CD4-positive, alpha-beta T cell treated with Interleukin-4 for 4 hours (primary cell): ENCODE measurements at regions not wholly inside any gene's neighbourhood (a gene's known extent, or its start where the extent isn't known, plus 50 kb on each side); places are given as distances from the start of the nearest gene placed in this dataset.
"Not testable (repeated sequence)": the region's sequence is repeated elsewhere in the genome, so short reads cannot be mapped to it uniquely, and the experiment has no call there.

Experiments
- DNase-seq: peaks from one replicate; pipeline ENCODE4 v3.0.0-alpha.2; 2020

DNA sequence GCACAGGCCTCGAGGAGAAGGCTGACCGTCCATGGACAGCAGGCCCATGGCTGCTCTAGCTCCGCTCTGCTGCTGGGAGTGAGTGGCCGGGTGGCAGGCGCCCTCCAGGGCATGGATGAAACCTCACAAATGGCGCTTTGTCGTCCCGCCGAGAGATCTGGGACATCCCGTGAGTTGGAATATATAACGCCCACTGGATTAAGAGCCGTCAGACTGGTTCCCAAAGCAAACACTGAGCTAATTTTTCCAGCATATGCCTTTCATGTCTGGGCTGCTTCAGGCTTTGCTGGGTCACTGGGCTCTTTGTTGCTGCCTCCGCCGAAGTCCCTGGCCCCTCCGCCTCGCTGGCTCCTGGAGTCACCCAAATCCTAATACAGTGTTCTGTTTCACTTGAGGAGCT lies 266.3 kb downstream of the FOXL1 start:
- no peak for DNase-seq

DNA sequence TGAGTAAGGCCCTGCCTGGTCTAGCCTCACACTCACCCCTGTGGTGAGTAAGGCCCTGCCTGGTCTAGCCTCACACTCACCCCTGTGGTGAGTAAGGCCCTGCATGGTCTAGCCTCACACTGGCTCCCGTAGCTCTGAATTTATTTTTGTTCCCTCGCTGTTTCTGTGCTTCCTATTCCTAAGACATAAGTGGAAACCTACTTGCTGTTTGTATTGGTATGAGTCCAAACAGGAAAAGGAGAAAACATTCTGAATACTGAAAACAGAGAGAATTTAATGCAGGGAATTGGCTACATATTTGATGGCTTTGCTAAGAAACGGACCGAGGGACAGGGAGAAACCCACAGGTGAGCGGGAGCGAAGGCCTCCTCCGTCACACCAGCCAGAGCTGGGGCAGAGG lies 267.8 kb downstream of the FOXL1 start:
- no peak for DNase-seq

DNA sequence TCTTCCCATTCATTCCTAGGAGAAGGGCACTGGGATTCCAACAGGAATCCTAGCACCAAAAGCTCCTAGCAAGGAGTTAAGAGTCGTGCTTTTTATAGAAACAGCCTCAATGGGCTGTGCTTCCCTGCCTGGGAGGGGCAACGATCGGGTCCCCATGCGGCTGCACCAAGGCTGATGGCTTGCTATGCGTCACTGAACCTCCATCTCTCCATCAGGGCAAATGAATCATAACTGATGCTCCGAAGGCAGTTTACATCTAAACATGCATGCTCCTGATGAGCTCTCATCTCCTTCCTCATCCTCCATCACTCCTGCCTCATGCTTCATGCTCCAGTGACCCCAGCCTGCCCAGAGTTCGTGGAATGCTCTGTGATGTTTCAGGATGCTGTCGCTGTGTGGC lies 270.5 kb downstream of the FOXL1 start:
- no peak for DNase-seq

DNA sequence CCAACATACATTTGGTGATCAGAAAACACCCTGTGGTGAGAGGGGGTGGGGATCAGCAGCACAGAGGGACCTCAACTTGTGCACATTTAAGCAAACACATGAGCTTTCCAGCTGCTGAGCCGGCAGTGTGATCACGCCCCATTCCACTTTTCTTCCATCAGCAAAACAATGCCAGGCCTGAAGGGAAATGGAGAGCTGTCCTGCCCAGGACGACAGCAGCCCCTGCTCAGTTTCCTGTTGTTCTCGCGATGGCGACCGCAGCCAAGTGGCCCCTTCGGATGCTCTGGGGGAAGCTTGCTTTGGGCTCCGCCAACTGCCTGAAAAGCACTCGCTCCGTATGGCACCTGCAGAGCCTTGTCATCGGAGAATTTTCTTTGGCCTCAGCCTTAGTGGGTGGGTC lies 272.3 kb downstream of the FOXL1 start:
- DNase-seq = no peak

DNA sequence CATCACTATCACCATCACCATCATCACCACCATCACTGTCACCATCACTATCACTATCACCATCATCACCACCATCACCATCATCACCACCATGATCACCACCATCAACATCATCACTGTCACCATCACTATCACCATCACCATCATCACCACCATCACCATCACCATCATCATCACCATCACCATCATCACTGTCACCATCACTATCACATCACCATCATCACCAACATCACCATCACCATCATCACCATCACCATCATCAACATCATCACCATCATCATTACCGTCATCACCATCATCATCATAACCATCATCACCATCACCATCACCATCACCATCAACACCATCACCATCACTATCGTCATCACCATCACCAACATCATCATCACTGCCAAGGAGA lies 273.8 kb downstream of the FOXL1 start:
- no peak for DNase-seq

DNA sequence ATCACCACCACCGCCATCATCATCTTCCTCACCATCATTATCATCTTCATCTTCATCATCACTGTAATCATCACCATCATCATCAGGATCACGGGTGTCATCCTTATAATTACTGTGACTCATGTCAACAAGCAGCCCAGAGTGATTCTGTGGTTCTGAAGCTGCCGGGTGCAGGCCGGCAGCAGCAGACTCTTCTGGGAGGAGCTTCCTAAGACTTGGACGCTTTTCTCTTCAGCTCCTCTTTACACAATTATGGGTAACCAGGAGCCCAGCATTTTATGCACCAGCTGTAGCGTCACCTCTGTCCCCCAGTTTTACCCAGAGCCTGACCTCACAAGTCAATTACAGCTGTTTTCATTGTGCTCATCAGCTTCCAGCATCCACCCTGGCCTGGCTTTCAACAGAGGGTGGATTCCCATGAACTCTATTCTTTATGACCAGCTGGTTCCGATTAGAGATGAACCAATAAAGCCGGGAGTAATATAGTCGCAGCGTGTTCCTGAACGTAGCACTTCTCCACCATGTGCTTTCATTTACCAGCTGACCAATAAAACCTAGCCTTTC lies 275.8 kb downstream of the FOXL1 start:
- DNase-seq = no peak

DNA sequence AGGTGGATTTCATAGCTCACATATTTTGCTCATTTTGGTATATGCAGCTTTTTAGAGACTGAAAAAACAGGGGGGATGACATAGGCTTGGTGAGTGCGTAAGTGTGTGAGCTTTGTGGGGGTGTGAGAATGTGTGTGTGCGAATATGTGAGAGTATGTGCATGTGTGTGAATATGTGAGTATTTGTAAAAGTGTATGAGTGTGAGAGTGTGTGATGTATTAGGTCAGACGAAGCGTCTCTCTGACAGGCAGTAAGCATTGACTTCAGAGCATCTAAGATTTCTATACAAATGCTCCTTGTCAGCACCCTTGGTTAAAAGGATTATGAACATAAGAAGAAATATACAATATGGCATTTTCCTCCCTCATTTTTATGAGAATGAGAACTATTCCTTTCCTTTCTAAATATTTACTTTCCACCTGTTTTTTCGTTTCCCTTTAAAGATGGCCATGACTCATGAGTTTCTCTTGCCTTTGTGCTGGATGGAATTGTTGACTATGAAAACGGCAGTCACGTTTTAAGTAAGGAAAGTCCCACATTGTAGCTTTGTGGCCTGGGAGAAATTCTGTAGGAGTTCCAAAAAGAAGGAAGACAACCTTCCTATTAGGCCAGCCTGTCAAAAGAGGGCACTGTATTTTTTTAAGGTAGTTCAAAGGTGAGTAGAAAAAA lies 276.4 kb downstream of the FOXL1 start:
- no peak for DNase-seq

DNA sequence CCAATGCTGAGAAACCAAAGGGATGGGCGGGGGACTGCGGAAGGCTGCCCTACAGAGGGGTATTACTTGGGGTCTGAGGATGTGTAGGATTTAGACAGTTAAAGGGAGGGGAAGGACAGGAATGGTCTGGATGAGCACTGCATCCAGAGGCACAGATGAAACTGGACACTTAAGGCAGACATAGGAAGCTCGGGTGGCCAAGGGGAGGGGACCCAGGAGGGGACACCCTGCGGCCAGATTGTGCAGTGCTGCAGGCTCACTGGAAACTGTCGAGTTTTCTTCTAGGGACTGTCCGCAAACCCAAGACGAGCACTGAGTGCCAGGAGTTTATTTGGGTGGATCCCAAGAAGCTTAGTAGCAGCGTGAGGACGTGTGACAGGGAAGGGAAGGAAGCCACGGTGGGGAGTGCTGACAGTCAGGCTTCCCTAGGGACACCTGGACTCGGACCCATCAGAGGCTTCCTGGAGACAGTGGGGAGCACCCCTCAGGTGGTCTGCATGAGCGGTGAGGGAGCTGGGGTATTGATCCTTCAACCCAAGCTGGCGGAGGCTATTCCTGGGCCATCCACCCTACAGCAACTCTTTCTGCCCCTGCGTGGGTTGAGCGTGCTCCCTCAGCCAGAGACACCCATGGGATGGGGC lies 278.7 kb downstream of the FOXL1 start:
- DNase-seq = no peak

DNA sequence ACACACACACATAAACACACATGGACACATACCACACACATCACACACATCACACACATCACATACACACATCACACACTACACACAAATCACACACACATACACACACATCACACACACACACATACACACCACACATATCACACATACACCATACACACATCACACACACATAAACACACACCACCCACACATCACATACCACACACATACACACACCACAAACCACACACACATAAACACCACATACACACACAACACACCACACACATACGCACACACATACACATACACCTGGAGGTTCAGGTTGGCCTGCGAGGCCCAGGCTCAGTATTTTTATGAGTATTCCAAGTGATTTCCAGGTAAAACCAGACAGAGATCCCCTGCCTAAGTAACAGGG lies 279.5 kb downstream of the FOXL1 start:
- DNase-seq = no peak

DNA sequence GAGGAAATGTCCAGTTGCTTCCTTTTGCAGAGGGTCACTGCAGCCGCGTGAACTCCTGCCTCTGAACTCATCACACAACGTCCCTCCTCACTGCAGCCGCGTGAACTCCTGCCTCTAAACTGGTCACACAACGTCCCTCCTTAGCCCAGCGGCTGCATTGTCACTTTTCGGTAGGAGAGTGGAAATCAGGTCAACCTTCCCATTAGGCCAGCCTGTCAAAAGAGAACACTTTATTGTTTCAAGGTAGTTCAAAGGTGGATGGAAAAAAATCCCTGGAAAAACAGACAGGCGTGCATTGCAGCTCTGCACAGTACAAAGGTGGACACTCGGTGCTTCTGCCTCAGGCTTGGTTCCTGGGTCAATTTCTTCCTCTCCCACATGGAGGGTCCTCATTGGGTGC lies 280.2 kb downstream of the FOXL1 start:
- DNase-seq = no peak

DNA sequence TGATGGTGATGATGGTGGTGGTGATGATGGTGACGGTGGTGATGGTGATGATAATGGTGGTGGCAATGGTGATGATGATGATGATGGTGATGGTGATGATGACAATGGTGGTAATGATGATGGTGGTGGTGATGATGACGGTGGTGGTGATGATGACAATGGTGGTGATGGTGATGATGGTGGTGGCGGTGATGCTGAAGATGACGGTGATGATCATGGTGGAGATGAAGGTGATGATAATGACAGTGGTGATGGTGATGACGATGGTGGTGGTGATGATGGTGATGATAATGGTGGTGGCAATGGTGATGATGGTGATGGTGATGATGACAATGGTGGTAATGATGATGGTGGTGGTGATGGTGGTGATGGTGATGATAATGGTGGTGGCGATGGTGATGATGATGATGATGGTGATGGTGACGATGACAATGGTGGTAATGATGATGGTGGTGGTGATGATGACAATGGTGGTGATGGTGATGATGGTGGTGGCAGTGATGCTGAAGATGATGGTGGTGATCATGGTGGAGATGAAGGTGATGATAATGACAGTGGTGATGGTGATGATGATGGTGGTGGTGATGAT lies 283.0 kb downstream of the FOXL1 start:
- not testable (repeated sequence) for DNase-seq

DNA sequence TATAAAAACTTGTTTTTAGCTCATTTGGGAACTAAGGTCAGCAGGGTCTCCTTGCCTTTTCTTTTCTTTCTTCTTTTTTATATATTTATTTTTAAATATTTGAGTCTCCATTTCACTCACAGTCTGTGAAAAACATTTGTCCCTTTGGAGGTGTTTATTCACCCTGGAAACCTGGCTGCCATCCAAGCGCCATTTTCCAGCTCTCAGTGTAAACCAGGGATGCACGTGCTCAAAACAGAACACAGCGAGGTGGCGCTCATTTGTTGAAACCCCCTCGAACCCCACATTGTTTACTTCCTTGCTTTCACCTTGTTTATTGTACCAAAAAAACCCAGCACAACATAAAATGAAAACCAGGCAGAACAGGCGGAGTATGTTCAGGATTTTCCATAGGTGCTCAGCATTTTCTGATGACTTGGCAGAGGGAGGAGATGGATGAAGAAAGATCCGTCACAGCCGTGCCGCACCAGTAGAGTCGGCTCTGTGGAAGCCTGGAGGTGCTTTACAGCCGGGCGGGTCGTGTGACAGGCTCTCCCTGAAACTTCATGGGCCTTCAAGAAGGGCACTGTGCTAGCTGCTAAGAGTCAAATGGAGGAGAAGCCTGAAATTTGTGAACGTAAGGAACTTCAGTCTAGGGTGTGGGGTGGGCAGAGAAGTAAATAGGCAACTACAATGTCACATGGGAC lies 284.4 kb downstream of the FOXL1 start:
- DNase-seq = no peak

DNA sequence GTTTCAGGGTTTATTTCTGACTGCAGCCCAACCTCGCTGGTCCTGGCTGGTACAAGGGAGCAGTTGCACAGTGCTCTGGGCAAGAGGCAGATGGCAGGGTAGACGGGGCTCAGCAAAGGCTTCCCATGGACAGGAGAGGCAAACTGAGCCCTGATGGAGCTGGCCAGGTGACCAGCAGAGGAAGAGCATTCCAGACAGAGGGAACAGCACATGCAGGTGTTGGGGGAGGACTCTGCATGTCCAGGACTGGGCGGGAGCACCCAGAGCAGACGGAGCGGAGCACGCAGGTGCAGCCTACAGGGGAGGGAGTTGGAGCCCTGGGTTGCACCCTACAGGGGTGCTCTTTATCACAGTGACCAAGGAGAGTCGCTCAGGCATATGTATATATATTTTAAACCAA lies 285.3 kb downstream of the FOXL1 start:
- DNase-seq = no peak

DNA sequence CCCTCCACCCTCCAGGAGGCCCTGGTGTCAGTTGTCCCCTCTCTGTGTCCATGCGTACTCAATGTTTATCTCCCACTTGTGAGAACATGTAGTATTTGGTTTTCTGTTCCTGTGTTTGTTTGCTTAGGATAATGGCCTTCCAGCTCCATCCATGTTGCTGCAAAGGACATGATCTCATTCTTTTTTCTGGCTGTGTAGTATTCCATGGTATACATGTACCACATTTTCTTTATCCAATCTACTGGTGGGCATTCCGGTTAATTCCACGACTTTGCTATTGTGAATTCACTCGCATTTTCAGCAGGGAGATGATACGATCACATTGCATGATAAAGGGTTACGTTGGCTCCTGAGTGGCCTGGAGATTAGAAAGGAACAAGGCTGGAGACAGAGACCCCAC lies 286.2 kb downstream of the FOXL1 start:
- no peak for DNase-seq

DNA sequence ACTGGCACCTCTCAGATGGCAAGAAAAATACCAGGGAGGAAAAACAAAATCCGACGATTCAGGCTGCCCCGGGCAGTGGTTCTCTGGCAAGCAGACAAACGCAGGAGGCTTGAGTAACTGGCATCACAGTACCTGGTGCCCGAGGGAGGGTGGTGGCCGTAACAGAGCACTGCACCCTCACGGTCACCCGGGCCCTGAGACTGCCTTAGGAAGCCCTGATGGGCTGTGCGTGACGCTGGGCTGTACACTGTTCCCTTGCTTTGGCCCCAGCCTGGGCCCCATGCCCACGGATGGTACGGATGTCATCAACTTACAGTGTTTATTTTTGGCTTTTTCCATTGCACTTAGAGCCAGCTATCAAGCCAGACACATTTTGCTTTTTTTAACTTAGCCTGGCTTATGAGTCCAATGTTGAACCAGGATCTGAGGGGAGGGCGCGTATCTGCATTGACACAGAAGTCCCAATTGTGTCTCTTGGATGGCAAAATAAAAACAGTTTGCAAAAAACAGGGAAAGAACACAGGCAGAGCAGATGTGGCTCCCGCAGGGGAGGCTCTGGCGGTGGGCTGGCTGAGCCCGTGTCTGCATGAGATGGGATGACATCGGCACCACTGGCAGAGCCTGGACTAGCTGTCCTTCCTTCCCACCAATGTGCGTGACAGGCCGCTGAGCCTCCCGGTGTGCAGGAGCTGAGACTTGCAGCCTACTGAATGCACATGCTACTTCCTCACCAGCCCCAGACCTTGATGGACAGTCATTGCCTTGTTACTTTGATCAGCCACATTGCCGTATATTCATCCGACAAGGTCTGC lies 287.7 kb downstream of the FOXL1 start:
- no peak for DNase-seq

DNA sequence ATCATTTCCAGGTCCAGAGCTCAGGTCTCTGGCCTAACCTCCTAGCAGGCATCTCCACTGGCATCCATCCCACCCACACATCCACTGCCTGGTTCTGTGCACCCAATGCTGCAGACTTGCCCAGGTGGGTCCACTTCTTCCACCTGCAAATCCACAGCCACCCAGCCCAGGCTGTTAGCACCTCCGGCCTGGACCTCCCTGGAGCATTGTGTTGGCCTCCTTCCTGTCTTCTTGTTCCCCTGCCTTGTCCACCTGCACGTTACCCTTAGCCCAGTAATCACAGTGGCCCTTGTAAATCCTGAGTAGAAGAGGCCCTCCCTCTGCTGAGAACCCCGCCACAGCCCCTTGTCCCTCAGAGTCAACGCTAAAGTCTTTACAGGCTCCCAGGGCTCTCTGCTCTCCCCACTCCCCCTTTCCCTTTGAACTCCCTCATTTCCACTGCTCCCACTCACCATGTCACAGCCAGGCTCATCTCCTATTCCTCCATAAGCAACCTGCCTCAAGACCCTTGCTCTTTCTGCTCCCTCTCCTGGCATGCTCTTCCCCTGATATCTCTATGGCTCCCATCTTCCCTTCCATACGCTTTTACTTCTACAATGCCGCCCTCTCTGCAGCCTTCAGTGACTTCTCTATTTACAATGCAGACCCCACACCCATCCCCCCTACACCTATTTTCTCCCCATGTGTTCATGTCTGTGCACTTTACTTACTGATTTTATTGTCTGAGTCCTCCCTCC lies 288.8 kb downstream of the FOXL1 start:
- DNase-seq = no peak

DNA sequence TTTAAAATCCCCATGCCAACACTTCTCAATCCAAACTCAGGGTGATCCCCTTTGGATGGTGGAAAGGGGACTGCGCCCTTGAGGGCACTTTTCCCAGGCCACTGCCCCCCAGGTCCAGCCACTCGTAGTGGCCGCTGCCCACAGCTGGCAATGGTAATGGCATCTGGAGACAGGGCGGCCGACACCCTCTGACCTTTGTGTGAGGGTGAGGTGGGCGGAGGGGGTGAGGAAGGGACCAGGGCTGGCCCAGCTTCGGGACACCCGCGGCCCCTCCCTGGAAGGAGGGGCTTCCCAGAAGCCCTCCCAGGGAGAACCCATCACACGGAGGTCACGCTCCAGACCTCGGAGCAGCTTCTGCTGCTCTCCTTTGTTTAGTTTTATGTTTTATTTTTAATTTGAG lies 289.7 kb downstream of the FOXL1 start:
- no peak for DNase-seq

DNA sequence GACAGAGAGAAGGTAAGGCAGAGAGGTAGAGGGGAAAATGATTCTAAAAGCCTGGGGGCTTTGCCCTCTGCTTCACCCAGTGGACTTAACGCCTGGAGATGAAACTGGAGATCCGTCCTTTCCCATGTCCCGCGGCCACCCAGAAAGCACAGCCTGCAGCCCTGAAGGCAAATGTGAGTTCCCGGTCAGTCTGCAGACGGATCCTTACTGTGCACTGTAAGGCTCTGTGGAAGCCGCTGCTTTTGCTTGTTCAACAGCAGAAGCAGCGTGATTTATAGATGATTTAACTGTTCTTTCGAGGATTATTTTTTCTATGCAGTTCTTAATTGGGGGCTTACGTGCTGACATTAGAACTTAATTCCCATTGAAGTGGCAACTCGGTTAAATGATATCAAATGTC lies 290.4 kb downstream of the FOXL1 start:
- no peak for DNase-seq

DNA sequence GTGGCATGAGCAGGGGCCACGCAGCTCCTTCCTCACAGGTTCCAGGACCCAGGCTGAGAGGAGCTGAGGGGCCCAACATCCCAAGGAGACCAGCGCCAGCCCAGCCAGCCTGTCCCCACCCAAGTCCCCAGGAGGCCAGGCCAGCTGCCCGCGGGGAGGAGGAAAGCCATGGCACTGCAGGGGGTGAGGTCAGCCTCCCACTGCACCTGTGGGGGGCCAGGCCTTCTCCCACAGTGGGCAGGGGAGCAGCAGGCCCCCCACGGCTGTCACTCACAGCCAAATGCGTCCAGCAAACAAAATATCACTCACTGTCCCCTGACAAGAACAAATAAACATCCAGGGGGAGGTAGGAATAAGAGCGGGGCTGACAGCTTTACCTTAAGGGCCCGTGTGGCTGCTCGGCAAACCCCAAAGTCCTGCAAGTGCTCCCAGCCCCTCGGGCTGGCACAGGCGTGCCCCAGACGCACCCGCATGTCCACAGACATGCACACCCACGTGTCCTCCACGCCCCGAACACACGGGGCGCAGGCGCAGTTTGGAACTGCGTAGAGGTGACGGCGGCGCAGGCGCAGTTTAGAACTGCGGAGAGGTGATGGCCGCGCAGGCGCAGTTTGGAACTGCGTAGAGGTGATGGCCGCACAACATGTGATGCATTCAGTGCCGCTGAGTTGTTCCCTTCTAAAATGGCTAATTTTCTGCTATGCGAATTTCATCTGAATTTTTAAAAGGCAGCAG lies 291.1 kb downstream of the FOXL1 start:
- DNase-seq = no peak

DNA sequence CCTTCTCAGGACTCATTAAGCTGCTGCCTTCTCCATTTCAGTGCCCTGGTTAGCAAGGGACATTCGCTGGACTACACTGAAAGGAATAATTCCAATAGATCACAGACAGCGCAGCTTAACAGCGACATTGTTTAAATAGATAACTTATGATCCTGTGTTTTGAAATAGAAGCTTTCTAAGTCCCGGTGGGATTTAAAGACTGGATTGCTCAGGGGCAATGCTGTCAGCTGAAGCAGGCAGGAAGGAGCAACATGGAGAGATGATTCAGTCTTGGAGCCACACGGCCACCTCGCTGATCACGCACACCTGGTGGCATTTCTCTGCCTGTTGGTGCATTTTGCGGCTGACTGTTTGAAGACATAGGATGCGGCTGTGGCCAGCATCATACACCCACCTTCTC lies 292.0 kb downstream of the FOXL1 start:
- DNase-seq = no peak

DNA sequence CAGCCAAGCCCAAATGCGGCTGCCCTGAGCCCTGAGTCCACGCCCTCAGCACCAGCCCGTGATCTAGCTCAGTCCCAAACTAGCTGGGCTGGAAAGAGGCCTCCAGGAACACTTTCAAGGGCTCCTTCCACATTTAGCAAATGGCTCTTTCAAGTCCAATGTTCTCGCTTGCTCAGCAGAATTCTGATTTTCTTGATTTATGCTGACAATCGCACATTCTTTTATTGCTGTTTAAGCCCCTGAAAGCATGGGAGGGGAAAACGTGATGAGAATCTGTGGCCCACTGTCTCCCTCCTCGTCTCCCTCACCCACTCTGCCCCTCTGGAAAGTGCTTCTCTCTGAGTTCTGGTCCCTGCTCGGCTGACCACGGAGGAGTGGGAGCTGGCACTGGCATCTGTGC lies 293.8 kb downstream of the FOXL1 start:
- no peak for DNase-seq

DNA sequence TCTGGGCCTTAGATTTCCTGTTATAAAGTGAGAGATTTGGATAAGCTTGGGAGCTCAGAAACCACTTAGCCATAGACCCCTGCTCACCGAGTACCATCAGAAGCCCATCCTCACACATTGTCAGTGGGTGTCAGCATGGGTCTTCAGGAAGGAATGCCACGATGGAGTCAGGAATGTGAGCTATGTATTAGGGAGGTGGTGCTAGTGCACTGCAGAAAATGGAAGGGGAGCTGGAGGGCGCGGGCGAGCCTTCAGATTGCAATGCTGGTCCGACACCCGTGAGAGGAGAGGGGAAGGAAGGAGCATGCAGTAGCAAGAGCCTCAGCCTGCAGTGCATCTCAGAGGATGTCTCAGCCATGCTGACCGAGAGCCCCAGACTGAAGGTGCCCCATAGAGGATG lies 294.5 kb downstream of the FOXL1 start:
- DNase-seq = no peak
